ENCODE measurements at regions not wholly inside any gene's neighbourhood (a gene's known extent, or its start where the extent isn't known, plus 50 kb on each side); places are given as distances from the start of the nearest gene placed in this dataset.

GRCh38 chr15:39499681-39500080 lies 81.2 kb upstream of the THBS1 start:
- no peaks in the 10 kb centered on the region for H4K20me1 ChIP-seq (ENCODE audit: control insufficient read depth, insufficient read depth, low read depth, low read length)
- no peak overlapping the region for H3K27ac ChIP-seq (ENCODE audit: low read depth, low read length)
- H3K9me2 ChIP-seq (replicated peaks; ENCODE audit: control insufficient read depth, low read length), result no peaks in the 10 kb centered on the region
- no peaks in the 10 kb centered on the region for H3K4me1 ChIP-seq (ENCODE audit: control insufficient read depth, low read length)
- H3K36me3 ChIP-seq (ENCODE audit: control insufficient read depth, low read length), result no peaks in the 10 kb centered on the region
- no peak overlapping the region for H3K4me2 ChIP-seq (ENCODE audit: low read length)
- TF ChIP-seq CTCF (IDR thresholded peaks at IDR 0.05; ENCODE audit: low read depth, low read length, poor library complexity, severe bottlenecking), result no peak
- TF ChIP-seq EZH2phosphoT487 (IDR thresholded peaks at IDR 0.05; ENCODE audit: borderline replicate concordance, low read length), result no peak
- no peaks in the 10 kb centered on the region for H3K9me3 ChIP-seq (ENCODE audit: control insufficient read depth, insufficient read depth, low read length)
- H3F3A ChIP-seq (ENCODE audit: control insufficient read depth, insufficient read depth), result no peaks in the 10 kb centered on the region
- H3K4me3 ChIP-seq (ENCODE audit: low read length), result no peak overlapping the region
- no peaks in the 10 kb centered on the region for H3K79me2 ChIP-seq (ENCODE audit: control insufficient read depth, low read length)
- H3K27me3 ChIP-seq (ENCODE audit: control insufficient read depth, low read length), result no peaks in the 10 kb centered on the region

- Histone ChIP-seq H3K4me2 (ENCODE audit: low read length) (no peak overlapping the region), H3K79me2 (ENCODE audit: control insufficient read depth, low read length) (no peaks in the 10 kb centered on the region), H3K27me3 (ENCODE audit: control insufficient read depth, low read length) (no peaks in the 10 kb centered on the region), H4K20me1 (ENCODE audit: control insufficient read depth, insufficient read depth, low read depth, low read length) (no peaks in the 10 kb centered on the region), H3K9me2 (replicated peaks; ENCODE audit: control insufficient read depth, low read length) (no peaks in the 10 kb centered on the region), H3K36me3 (ENCODE audit: control insufficient read depth, low read length) (no peaks in the 10 kb centered on the region), H3K9me3 (ENCODE audit: control insufficient read depth, insufficient read depth, low read length) (no peaks in the 10 kb centered on the region), H3F3A (ENCODE audit: control insufficient read depth, insufficient read depth) (no peaks in the 10 kb centered on the region), H3K27ac (ENCODE audit: low read depth, low read length) (no peak overlapping the region), H3K4me1 (ENCODE audit: control insufficient read depth, low read length) (no peaks in the 10 kb centered on the region), H3K4me3 (ENCODE audit: low read length) (no peak overlapping the region)
- no peak for TF ChIP-seq CTCF (IDR thresholded peaks at IDR 0.05; ENCODE audit: low read depth, low read length, poor library complexity, severe bottlenecking)
- TF ChIP-seq EZH2phosphoT487 (IDR thresholded peaks at IDR 0.05; ENCODE audit: borderline replicate concordance, low read length), result no peak
These were observed 79.4 kb upstream of the THBS1 start for GRCh38 chr15:39501366-39502081.

- no peak overlapping the region for H3K4me2 ChIP-seq (ENCODE audit: low read length)
- H3K27me3 ChIP-seq (ENCODE audit: control insufficient read depth, low read length), result no peaks in the 10 kb centered on the region
- H3K4me1 ChIP-seq (ENCODE audit: control insufficient read depth, low read length), result no peaks in the 10 kb centered on the region
- no peak for TF ChIP-seq EZH2phosphoT487 (IDR thresholded peaks at IDR 0.05; ENCODE audit: borderline replicate concordance, low read length)
- TF ChIP-seq CTCF (IDR thresholded peaks at IDR 0.05; ENCODE audit: low read depth, low read length, poor library complexity, severe bottlenecking), result no peak
- H3K9me2 ChIP-seq (replicated peaks; ENCODE audit: control insufficient read depth, low read length), result no peaks in the 10 kb centered on the region
- no peaks in the 10 kb centered on the region for H3F3A ChIP-seq (ENCODE audit: control insufficient read depth, insufficient read depth)
- no peaks in the 10 kb centered on the region for H3K9me3 ChIP-seq (ENCODE audit: control insufficient read depth, insufficient read depth, low read length)
- H3K36me3 ChIP-seq (ENCODE audit: control insufficient read depth, low read length), result no peaks in the 10 kb centered on the region
- no peaks in the 10 kb centered on the region for H3K79me2 ChIP-seq (ENCODE audit: control insufficient read depth, low read length)
- H3K27ac ChIP-seq (ENCODE audit: low read depth, low read length), result no peak overlapping the region
- H4K20me1 ChIP-seq (ENCODE audit: control insufficient read depth, insufficient read depth, low read depth, low read length), result no peaks in the 10 kb centered on the region
- H3K4me3 ChIP-seq (ENCODE audit: low read length), result no peak overlapping the region
These were observed 78.8 kb upstream of the THBS1 start for GRCh38 chr15:39502082-39502447.
